SKM-1 treated with dmso at 0.1 percent for 144 hours (cell line): ENCODE measurements at regions not wholly inside any gene's neighbourhood (a gene's known extent, or its start where the extent isn't known, plus 50 kb on each side); places are given as distances from the start of the nearest gene placed in this dataset.
"Not testable (repeated sequence)": the region's sequence is repeated elsewhere in the genome, so short reads cannot be mapped to it uniquely, and the experiment has no call there.

Source experiments
- DNase-seq: peaks from one replicate; lab custom pipeline; 2025; ENCODE audit not compliant: unreplicated experiment; lab: John Stamatoyannopoulos, UW

DNA sequence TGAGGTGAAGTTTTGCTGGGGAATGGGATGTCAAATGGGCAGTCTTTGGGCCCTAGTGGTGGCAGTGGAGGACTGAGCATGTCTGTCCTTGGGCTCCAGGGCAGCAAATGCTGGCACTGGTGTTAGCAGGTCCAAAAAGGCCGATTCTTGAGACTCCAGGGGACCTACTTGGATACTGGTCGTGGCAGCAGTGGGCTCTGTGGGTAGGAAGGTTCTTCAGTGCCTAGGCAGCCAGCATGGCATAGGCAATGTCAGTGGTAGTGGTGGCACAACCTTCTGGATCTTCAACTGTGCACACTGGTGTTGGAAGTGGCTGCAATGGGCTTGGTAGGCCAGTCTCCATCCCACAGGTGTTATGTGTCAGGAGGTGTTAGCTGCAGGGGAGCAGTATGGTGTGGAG lies 334.7 kb upstream of the KITLG start:
- DNase-seq = no peak

DNA sequence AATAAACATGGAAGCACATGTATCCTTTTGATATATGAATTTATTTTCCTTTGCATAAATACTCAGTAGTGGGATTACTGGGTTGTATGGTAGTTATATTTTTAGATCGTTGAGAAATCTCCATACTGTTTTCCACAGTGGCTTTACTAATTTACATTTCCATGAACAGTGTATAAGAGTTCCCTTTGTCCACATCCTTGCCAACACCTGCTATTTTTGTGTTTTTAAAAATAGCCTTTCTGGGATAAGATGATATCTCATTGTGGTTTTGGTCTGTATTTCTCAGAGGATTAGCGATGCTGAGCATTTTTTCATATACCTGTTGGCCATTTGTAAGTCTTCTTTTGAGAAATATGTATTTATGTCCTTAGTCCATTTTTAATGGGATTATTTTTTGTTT lies 329.2 kb upstream of the KITLG start:
- DNase-seq = no peak

- no peak for DNase-seq
Observed at GRCh38 chr12:88908345-88908744, 328.1 kb upstream of the KITLG start.

DNA sequence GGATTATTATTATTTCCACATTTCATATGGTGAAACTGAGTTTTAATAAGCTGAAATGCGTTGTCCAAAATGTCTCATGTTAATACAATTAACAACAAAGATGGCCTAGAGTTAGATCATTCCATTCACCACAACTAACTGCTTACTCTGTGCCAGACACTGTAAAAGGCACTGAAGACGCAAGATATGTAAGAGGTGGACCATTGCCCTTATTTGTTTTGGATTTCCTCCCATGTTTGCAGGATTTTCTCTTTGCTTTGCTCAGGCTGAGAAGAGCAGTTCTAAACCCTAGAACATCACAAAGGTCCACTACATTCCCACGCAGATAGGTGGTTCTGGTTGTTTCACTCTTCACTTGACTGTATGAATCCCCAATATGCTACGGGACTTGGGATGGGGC lies 324.4 kb upstream of the KITLG start:
- DNase-seq = no peak

GRCh38 chr12:88903333-88903732 lies 323.1 kb upstream of the KITLG start:
- DNase-seq = no peak

DNA sequence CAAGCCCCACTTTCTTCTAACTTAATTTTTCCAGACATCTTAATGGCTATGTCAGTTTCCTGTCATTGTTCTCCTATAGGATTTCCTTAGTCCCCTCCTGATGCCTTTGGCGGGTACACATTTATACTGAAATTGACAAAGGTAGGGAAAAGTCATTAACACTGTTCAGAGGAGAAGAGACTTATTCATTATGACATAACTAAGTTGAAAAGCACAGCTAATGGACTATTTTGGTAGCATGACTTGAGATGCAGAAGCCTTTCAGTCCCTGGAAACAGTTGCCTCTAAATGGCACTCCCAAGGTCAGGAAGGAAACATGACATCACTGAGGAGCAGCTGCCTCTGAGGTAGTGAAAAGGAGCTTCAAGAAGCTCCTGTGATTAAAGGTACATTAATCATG lies 317.5 kb upstream of the KITLG start:
- no peak for DNase-seq

DNA sequence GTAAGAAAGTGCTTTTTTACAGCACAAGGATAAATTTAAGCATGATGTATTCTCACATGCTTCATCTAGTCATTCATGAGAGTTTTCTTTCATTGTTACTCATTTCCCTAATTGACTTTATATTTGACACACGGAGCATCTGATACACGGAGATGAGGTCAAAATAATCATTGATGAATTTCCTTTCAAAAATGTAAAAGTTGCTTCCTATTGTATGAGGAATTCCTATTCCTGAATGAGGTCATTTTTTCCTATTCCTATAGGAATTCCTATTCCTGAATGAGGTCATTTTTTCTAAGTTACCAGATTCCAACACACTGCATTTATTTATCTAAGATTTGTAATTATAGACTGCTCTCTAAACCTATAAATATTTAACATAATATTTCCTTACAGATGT lies 316.7 kb upstream of the KITLG start:
- DNase-seq = no peak

- DNase-seq = peak; percentile 35
Observed at GRCh38 chr12:88895634-88896033, 315.4 kb upstream of the KITLG start.

DNA sequence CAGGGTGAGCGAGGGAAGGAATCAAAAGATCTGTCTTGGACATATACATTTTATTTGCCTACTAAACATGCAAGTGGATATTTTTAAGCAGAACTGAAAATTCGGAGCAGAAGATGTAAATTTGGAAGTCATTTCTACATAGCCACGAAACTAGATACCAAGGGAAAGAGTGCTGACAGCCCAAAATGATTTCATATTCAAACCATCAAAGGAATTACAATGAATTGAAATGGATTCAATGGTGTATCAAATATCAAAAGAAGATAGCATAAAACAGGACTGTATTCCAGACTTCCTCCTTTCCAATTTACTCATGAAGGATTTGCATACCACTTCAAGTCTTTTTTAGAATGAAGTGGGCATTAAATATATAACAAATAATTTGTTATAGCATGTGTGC lies 313.5 kb upstream of the KITLG start:
- DNase-seq = no peak

GRCh38 chr12:88891434-88891833 lies 311.2 kb upstream of the KITLG start:
- not testable (repeated sequence) for DNase-seq

- no peak for DNase-seq
Observed at GRCh38 chr12:88889326-88890110, 309.2 kb upstream of the KITLG start.

GRCh38 chr12:88884600-88884999 lies 304.3 kb upstream of the KITLG start:
- DNase-seq = no peak

GRCh38 chr12:88882662-88883061 lies 302.4 kb upstream of the KITLG start:
- DNase-seq = no peak

- no peak for DNase-seq
Observed at GRCh38 chr12:88880051-88880450, 299.8 kb upstream of the KITLG start.

GRCh38 chr12:88878295-88878694 lies 298.0 kb upstream of the KITLG start:
- no peak for DNase-seq

- DNase-seq = no peak
Observed at GRCh38 chr12:88876857-88877256, 296.6 kb upstream of the KITLG start.

DNA sequence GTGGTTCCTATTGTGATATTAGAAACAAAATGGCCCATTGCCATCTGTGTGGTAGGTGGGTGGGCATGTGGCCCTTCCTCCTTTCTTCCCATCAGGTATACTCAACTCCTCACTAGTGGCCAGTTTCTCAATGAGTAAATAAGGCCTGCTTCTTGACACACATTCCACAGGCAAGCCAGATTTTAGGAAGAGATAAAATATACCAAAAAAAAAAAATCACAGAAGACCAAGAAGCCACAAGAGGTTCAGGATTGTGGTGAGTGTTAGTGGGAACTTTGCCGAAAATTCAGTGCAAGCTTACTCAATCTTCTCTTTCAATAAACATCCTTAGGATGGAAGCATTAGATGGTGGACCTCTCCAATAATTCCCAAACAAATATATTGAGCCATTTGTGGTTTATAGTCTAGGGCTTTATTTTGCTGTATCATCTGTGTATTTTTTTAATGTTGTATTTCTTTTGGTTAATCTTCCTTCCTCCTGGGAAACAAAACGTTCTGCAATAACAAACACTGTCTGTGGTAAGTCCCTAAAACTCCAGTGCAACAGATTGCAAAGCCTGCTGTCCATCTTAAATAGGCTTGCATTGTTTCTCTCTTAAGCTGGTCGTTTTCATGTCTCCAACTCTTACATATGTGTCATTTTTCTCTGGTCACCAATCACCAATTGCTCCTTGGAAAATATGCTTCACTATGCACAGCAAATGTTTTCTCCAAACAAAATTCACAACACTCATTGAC lies 289.9 kb upstream of the KITLG start:
- DNase-seq = no peak

DNA sequence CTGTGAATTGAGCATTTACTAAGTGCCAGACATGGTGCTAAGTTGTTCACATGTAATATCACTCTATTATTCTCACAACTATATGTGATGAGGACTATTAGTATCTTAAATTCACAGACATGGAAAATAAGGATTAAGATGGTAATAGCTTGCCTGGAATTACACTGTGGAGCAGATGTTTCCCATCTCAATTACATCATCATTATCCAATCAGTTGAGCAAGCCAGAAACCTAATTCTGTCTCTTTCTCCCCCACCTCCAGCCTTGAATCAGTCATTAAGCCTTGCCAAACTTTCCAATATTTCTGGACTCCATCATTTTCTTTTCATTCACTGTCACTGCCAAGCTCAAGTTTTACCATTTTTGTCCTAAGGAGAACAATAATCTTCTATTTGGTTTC lies 287.8 kb upstream of the KITLG start:
- DNase-seq = no peak

DNA sequence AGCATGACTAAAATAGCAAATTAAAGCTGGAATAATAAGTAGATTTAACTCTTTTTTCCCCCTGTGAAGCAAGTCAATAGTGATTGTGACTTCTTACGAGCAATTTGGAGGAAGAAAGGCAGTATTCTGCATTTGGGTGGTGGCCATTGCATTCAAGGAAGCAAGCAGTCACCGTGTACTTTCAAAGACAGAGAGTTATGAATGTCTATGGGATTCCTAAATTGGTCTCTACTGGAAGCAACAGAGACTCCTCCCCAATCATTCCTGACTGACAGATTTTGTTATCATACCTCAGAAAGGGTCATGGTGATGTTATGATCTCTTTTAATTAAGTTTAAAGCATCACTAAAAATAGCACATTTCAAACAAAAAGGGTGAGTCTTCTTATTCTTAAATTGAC lies 287.2 kb upstream of the KITLG start:
- no peak for DNase-seq

DNA sequence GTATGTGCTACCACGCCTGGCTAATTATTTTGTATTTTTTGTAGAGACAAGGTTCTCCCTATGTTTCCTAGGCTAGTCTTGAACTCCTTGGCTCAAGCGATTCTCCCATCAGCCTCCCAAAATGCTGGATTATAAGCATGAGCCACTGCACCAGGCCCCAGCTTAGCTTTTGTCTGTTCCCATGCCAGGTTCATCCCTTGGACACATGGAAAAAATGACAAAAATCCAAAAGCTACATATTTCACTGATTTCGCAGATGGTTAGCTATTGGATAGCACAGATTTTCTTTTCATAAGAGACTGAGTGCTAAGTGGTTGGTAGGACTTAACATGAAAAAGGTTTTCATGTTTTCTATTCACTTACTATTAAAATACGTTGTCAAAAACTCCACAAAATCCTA lies 286.6 kb upstream of the KITLG start:
- DNase-seq = no peak

- no peak for DNase-seq
Observed at GRCh38 chr12:88865537-88865936, 285.3 kb upstream of the KITLG start.

GRCh38 chr12:88860851-88861250 lies 280.6 kb upstream of the KITLG start:
- DNase-seq = no peak

DNA sequence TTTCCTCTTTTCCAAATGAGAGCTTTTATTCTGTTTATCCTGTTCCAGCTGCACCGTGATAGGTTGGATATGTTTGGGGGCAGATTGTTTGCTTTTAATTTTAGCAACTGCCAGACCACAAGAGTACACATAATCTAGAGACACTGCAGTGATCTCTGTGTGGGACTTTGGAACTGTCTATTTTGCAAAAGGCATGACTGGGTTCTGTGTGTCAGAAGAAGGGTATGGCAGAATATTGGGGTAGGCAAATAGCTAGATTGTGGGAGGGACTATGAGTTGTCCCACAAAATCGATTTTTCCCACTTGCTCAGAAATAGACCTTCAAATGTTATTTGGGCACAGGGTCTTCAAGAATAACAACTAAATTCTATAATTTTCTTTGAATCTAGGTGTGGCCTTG lies 275.9 kb upstream of the KITLG start:
- no peak for DNase-seq
